Transverse colon (tissue), 3 donors: ENCODE measurements at regions not wholly inside any gene's neighbourhood (a gene's known extent, or its start where the extent isn't known, plus 50 kb on each side); places are given as distances from the start of the nearest gene placed in this dataset.

ENCODE experiments used
- POLR2A ChIP-seq: fragments of 450-650 bp; IDR thresholded peaks from one replicate; pipeline ENCODE4 v1.6.1; 2016; ENCODE audit warnings: antibody characterized with exemption, mild to moderate bottlenecking, moderate library complexity
- TF ChIP-seq, protein P1 (sequence below), 5 experiments: fragments of 200-600 bp in 3 of 5; fragments of 450-650 bp in 2 of 5; sonication (generic) in 3 of 5; IDR thresholded peaks; 1 replicate in 2 of 5; 2 replicates in 3 of 5; pipeline ENCODE4 v1.5.1; 2016 to 2017; ENCODE audit warnings: antibody characterized with exemption in 5 of 5, inconsistent platforms in 3 of 5, mild to moderate bottlenecking in 2 of 5, moderate library complexity in 1 of 5

DNA sequence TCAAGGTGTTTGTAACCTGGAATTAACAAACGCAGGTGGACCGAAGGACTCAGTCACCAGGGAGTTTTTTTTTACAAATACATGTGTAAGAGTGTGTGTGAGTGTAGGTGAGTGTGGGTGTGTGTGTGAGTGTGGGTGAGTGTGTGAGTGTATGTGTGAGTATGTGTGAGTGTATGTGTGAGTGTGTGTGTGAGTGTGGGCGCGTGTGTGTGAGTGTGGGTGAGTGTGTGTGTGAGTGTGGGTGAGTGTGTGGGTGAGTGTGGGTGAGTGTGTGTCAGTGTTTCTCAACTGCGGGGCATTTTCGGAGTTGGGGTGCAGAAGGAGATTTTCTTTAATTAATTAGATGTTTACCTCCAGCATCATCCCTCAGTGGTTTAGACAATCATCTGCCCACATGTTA is 1178.8 kb downstream of the VRK1 start:
- TF ChIP-seq, protein P1, sequence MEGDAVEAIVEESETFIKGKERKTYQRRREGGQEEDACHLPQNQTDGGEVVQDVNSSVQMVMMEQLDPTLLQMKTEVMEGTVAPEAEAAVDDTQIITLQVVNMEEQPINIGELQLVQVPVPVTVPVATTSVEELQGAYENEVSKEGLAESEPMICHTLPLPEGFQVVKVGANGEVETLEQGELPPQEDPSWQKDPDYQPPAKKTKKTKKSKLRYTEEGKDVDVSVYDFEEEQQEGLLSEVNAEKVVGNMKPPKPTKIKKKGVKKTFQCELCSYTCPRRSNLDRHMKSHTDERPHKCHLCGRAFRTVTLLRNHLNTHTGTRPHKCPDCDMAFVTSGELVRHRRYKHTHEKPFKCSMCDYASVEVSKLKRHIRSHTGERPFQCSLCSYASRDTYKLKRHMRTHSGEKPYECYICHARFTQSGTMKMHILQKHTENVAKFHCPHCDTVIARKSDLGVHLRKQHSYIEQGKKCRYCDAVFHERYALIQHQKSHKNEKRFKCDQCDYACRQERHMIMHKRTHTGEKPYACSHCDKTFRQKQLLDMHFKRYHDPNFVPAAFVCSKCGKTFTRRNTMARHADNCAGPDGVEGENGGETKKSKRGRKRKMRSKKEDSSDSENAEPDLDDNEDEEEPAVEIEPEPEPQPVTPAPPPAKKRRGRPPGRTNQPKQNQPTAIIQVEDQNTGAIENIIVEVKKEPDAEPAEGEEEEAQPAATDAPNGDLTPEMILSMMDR (IDR thresholded peaks at IDR 0.05) = no peak
- TF ChIP-seq POLR2A = no peak
